ENCODE measurements at regions not wholly inside any gene's neighbourhood (a gene's known extent, or its start where the extent isn't known, plus 50 kb on each side); places are given as distances from the start of the nearest gene placed in this dataset.

- Histone ChIP-seq H3K9me3 (no peaks in the 10 kb centered on the region), H3K27me3 (no peaks in the 10 kb centered on the region), H3K4me1 (no peaks in the 10 kb centered on the region), H3K4me3 (ENCODE audit: low read depth, low read length) (no peak overlapping the region), H3K36me3 (no peaks in the 10 kb centered on the region)
- no peak for DNase-seq
- no peak for TF ChIP-seq CTCF (IDR thresholded peaks at IDR 0.05; ENCODE audit: low read depth, low read length)
These were observed 438.3 kb downstream of the CENPC start for GRCh38 chr4:67106861-67107460.

- no peak for TF ChIP-seq CTCF (IDR thresholded peaks at IDR 0.05; ENCODE audit: low read depth, low read length)
- Histone ChIP-seq H3K9me3 (no peaks in the 10 kb centered on the region), H3K36me3 (no peaks in the 10 kb centered on the region), H3K4me3 (ENCODE audit: low read depth, low read length) (no peak overlapping the region), H3K27me3 (no peaks in the 10 kb centered on the region), H3K4me1 (no peaks in the 10 kb centered on the region)
- no peak for DNase-seq
These were observed 441.2 kb downstream of the CENPC start for GRCh38 chr4:67104145-67104544.

GRCh38 chr4:67103001-67103747 lies 442.1 kb downstream of the CENPC start:
- no peak overlapping the region for H3K4me3 ChIP-seq (ENCODE audit: low read depth, low read length)
- TF ChIP-seq CTCF (IDR thresholded peaks at IDR 0.05; ENCODE audit: low read depth, low read length): no peak
- no peak for DNase-seq
- no peaks in the 10 kb centered on the region for H3K9me3 ChIP-seq
- no peaks in the 10 kb centered on the region for H3K4me1 ChIP-seq
- H3K36me3 ChIP-seq: no peaks in the 10 kb centered on the region
- no peaks in the 10 kb centered on the region for H3K27me3 ChIP-seq

- Histone ChIP-seq H3K9me3 (no peaks in the 10 kb centered on the region), H3K4me3 (ENCODE audit: low read depth, low read length) (no peak overlapping the region), H3K36me3 (no peaks in the 10 kb centered on the region), H3K4me1 (no peaks in the 10 kb centered on the region), H3K27me3 (no peaks in the 10 kb centered on the region)
- TF ChIP-seq CTCF (IDR thresholded peaks at IDR 0.05; ENCODE audit: low read depth, low read length): no peak
- DNase-seq: no peak
These were observed 443.7 kb downstream of the CENPC start for GRCh38 chr4:67101612-67102011.

GRCh38 chr4:67092351-67092750 lies 453.0 kb downstream of the CENPC start:
- no peak for DNase-seq
- no peaks in the 10 kb centered on the region for H3K4me1 ChIP-seq
- no peaks in the 10 kb centered on the region for H3K36me3 ChIP-seq
- H3K27me3 ChIP-seq: no peaks in the 10 kb centered on the region
- no peaks in the 10 kb centered on the region for H3K9me3 ChIP-seq
- TF ChIP-seq CTCF (IDR thresholded peaks at IDR 0.05; ENCODE audit: low read depth, low read length): no peak
- no peak overlapping the region for H3K4me3 ChIP-seq (ENCODE audit: low read depth, low read length)

- DNase-seq: no peak
- Histone ChIP-seq H3K36me3 (no peaks in the 10 kb centered on the region), H3K4me1 (no peaks in the 10 kb centered on the region), H3K9me3 (no peaks in the 10 kb centered on the region), H3K4me3 (ENCODE audit: low read depth, low read length) (no peak overlapping the region), H3K27me3 (no peaks in the 10 kb centered on the region)
- TF ChIP-seq CTCF (IDR thresholded peaks at IDR 0.05; ENCODE audit: low read depth, low read length): no peak
These were observed 453.6 kb downstream of the CENPC start for GRCh38 chr4:67091673-67092072.

Measured in BE2C (cell line).